Stomach (tissue), 8 donors: ENCODE measurements at regions not wholly inside any gene's neighbourhood (a gene's known extent, or its start where the extent isn't known, plus 50 kb on each side); places are given as distances from the start of the nearest gene placed in this dataset.

ENCODE experiments used
- DNase-seq, 2 donors: peaks; one replicate each; pipeline versions ENCODE4 v3.0.0 to v3.0.0-alpha.2; 2013 to 2019
- H3K27ac ChIP-seq, 5 donors: fragments of 200-600 bp in 4 of 5; sonication (generic) in 4 of 5; one replicate each; pipeline ENCODE4 v1.5.1; 2013 to 2019; ENCODE audit warnings: mild to moderate bottlenecking in 1 of 5, moderate library complexity in 1 of 5
- H3K27me3 ChIP-seq, 3 donors: fragments of 200-600 bp; sonication (generic); one replicate each; pipeline ENCODE4 v1.5.1; 2017 to 2019; ENCODE audit warnings: mixed run types in 1 of 3
- H3K36me3 ChIP-seq, 4 donors: fragments of 200-600 bp; sonication (generic); 1 replicate in 3 of 4; 2 replicates in 1 of 4; pipeline ENCODE4 v1.5.1; 2016 to 2019
- H3K4me1 ChIP-seq, 4 donors: fragments of 200-600 bp; sonication (generic); one replicate each; pipeline ENCODE4 v1.5.1; 2016 to 2019
- H3K4me3 ChIP-seq, 4 donors: fragments of 200-600 bp; sonication (generic) in 3 of 4; one replicate each; pipeline ENCODE4 v1.5.1; 2016 to 2019; ENCODE audit warnings: mild to moderate bottlenecking in 1 of 4
- H3K9me3 ChIP-seq, 4 donors: fragments of 200-600 bp; sonication (generic); one replicate each; pipeline ENCODE4 v1.5.1; 2016 to 2019
- CTCF ChIP-seq, 7 experiments: fragments of 450-650 bp in 4 of 7; fragments of 200-600 bp in 3 of 7; sonication (generic) in 3 of 7; IDR thresholded peaks; one replicate each; pipeline ENCODE4 v1.5.1; 2016 to 2019; ENCODE audit warnings: antibody characterized with exemption in 7 of 7, control low read depth in 2 of 7, mild to moderate bottlenecking in 1 of 7
- EP300 ChIP-seq: sonication (generic); formaldehyde crosslinking; IDR thresholded peaks from one replicate; pipeline ENCODE4 v1.6.1; 2017; ENCODE audit warnings: antibody characterized with exemption
- POLR2A ChIP-seq, 4 donors: fragments of 450-650 bp; IDR thresholded peaks; one replicate each; pipeline ENCODE4 v1.6.1; 2016; ENCODE audit warnings: antibody characterized with exemption in 4 of 4, control low read depth in 2 of 4, mild to moderate bottlenecking in 1 of 4, moderate library complexity in 1 of 4
- POLR2AphosphoS5 ChIP-seq, 3 donors: sonication (generic); formaldehyde crosslinking; IDR thresholded peaks; one replicate each; pipeline ENCODE4 v1.6.1; 2016; ENCODE audit warnings: antibody characterized with exemption in 3 of 3
- WGBS, 5 donors: extraction: QIAGEN DNeasy Blood & Tissue Kit in 3 of 5; methylation state at CpG; one replicate each; pipeline versions ENCODE4 v1.1.5 to v1.1.7; 2013 to 2018; 5-methylcytosine and 5-hydroxymethylcytosine counted together
- intact Hi-C: fragments of 100-400 bp; cut with DNase I; formaldehyde crosslinking; loops from one replicate; pipeline ENCODE4 v1.15.1; 2023; ENCODE audit warnings: low total_unique reads
- donor health status: healthy with polysubstance abuse.
- donor health status: Bipolar disorder and iron deficiency.
- donor health status: healthy.

GRCh38 chr9:3608011-3608410 lies 82.2 kb upstream of the RFX3 start:
- Histone ChIP-seq H3K4me1 (no peaks in the 10 kb centered on the region), H3K36me3 (peaks cover 0 to 5% (median 0%) of the 10 kb centered on the region in 4 donors), H3K27me3 (no peaks in the 10 kb centered on the region), H3K9me3 (no peaks in the 10 kb centered on the region), H3K27ac (no peak overlapping the region), H3K4me3 (no peak overlapping the region)
- DNase-seq: no peak
- WGBS, 5 donors: 73 to 86% (median 80%) methylated on average over 5 of the region's 5 CpGs
- intact Hi-C loops: no loop called here
- no peak for TF ChIP-seq POLR2AphosphoS5 (IDR thresholded peaks at IDR 0.05)
- no peak for TF ChIP-seq POLR2A (IDR thresholded peaks at IDR 0.05)
- no peak for TF ChIP-seq EP300
- no peak for TF ChIP-seq CTCF (IDR thresholded peaks at IDR 0.05)

DNA sequence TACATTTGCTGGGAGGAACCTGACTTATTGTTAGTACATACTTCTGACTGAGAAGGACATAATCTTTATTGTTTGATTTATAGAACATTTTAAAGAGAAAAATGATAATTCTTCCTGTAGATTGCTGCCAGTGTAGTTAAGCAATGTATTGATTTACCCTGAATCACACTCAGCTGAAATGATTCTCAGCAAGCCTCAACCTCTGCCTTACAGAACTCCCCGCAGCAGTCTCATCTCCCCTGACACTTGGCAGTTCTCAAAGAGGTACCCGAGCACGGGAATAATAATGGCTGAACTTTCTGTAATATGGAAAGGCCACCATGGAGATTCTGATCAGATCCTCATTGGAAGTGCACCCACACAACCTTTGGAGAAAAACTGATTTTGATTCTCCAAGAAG lies 74.9 kb upstream of the RFX3 start:
- H3K27me3 ChIP-seq: no peaks in the 10 kb centered on the region
- TF ChIP-seq POLR2AphosphoS5 (IDR thresholded peaks at IDR 0.05): no peak
- TF ChIP-seq CTCF (IDR thresholded peaks at IDR 0.05): no peak
- TF ChIP-seq EP300: no peak
- TF ChIP-seq POLR2A (IDR thresholded peaks at IDR 0.05): no peak
- intact Hi-C loops: no loop called here
- no peaks in the 10 kb centered on the region for H3K9me3 ChIP-seq
- WGBS, 5 donors: 84 to 95% (median 88%) methylated on average over 3 of the region's 3 CpGs
- DNase-seq: no peak
- H3K27ac ChIP-seq: no peak overlapping the region
- no peak overlapping the region for H3K4me3 ChIP-seq
- no peaks in the 10 kb centered on the region for H3K36me3 ChIP-seq
- H3K4me1 ChIP-seq: no peaks in the 10 kb centered on the region

GRCh38 chr9:3597792-3598191 lies 72.0 kb upstream of the RFX3 start:
- intact Hi-C loops: no loop called here
- WGBS, 5 donors: 88 to 91% (median 90%) methylated on average over 8 of the region's 8 CpGs
- H3K4me3 ChIP-seq: no peak overlapping the region
- no peaks in the 10 kb centered on the region for H3K27me3 ChIP-seq
- no peaks in the 10 kb centered on the region for H3K36me3 ChIP-seq
- no peak overlapping the region for H3K27ac ChIP-seq
- no peak for TF ChIP-seq POLR2A (IDR thresholded peaks at IDR 0.05)
- no peak for TF ChIP-seq EP300
- TF ChIP-seq CTCF (IDR thresholded peaks at IDR 0.05): no peak
- TF ChIP-seq POLR2AphosphoS5 (IDR thresholded peaks at IDR 0.05): no peak
- H3K9me3 ChIP-seq: no peaks in the 10 kb centered on the region
- DNase-seq: no peak
- no peaks in the 10 kb centered on the region for H3K4me1 ChIP-seq

GRCh38 chr9:3586066-3586465 lies 60.3 kb upstream of the RFX3 start:
- Histone ChIP-seq H3K4me1 (no peaks in the 10 kb centered on the region), H3K4me3 (no peak overlapping the region), H3K27ac (no peak overlapping the region), H3K36me3 (no peaks in the 10 kb centered on the region), H3K27me3 (no peaks in the 10 kb centered on the region), H3K9me3 (peaks cover 0 to 36% (median 17%) of the 10 kb centered on the region in 4 donors)
- intact Hi-C loops: no loop called here
- no peak for DNase-seq
- no peak for TF ChIP-seq POLR2AphosphoS5 (IDR thresholded peaks at IDR 0.05)
- no peak for TF ChIP-seq EP300
- no peak for TF ChIP-seq CTCF (IDR thresholded peaks at IDR 0.05)
- TF ChIP-seq POLR2A (IDR thresholded peaks at IDR 0.05): no peak
